ENCODE measurements at regions not wholly inside any gene's neighbourhood (a gene's known extent, or its start where the extent isn't known, plus 50 kb on each side); places are given as distances from the start of the nearest gene placed in this dataset.

- TF ChIP-seq CTCF (IDR thresholded peaks at IDR 0.05; ENCODE audit: insufficient read depth, low read depth, low read length): no peak
- no peak for DNase-seq (ENCODE audit: low read depth)
- ChIA-PET CTCF (interaction anchor here (0.5 kb wide), 1 partner anchor 121 kb away, joined by 3 read pairs; no protein-coding TSS in a partner anchor), POLR2A (interaction anchor here (0.6 to 0.7 kb wide), 2 partner anchors 22 to 170 kb away, joined by 5 to 16 read pairs; no protein-coding TSS in a partner anchor)
- no peak overlapping the region for H3K4me3 ChIP-seq (ENCODE audit: low read depth, low read length)
- H3K27me3 ChIP-seq (ENCODE audit: control insufficient read depth, insufficient read depth, low read length): no peaks in the 10 kb centered on the region
- H3K36me3 ChIP-seq (ENCODE audit: control insufficient read depth, insufficient read depth, low read length): no peaks in the 10 kb centered on the region
Observed at GRCh38 chr12:105876396-105876927, 262.3 kb downstream of the NUAK1 start.

- Histone ChIP-seq H3K27me3 (ENCODE audit: control insufficient read depth, insufficient read depth, low read length) (no peaks in the 10 kb centered on the region), H3K4me3 (ENCODE audit: low read depth, low read length) (no peak overlapping the region), H3K36me3 (ENCODE audit: control insufficient read depth, insufficient read depth, low read length) (no peaks in the 10 kb centered on the region)
- TF ChIP-seq CTCF (IDR thresholded peaks at IDR 0.05; ENCODE audit: insufficient read depth, low read depth, low read length): no peak
- POLR2A ChIA-PET: no interaction called here
- CTCF ChIA-PET: interaction anchor here (1.4 kb wide), 1 partner anchor 11 kb away, joined by 5 read pairs; no protein-coding TSS in a partner anchor
- DNase-seq (ENCODE audit: low read depth): no peak
Observed at GRCh38 chr12:105878964-105879363, 259.8 kb downstream of the NUAK1 start.

GRCh38 chr12:105880824-105881388 is 257.8 kb downstream of the NUAK1 start:
- CTCF ChIA-PET: interaction anchor here (1.0 kb wide), 1 partner anchor 11 kb away, joined by 5 read pairs; no protein-coding TSS in a partner anchor
- H3K4me3 ChIP-seq (ENCODE audit: low read depth, low read length): no peak overlapping the region
- no peaks in the 10 kb centered on the region for H3K27me3 ChIP-seq (ENCODE audit: control insufficient read depth, insufficient read depth, low read length)
- TF ChIP-seq CTCF (IDR thresholded peaks at IDR 0.05; ENCODE audit: insufficient read depth, low read depth, low read length): no peak
- POLR2A ChIA-PET: no interaction called here
- no peak for DNase-seq (ENCODE audit: low read depth)
- H3K36me3 ChIP-seq (ENCODE audit: control insufficient read depth, insufficient read depth, low read length): no peaks in the 10 kb centered on the region

- Histone ChIP-seq H3K36me3 (ENCODE audit: control insufficient read depth, insufficient read depth, low read length) (no peaks in the 10 kb centered on the region), H3K4me3 (ENCODE audit: low read depth, low read length) (no peak overlapping the region), H3K27me3 (ENCODE audit: control insufficient read depth, insufficient read depth, low read length) (no peaks in the 10 kb centered on the region)
- DNase-seq (ENCODE audit: low read depth): peak; percentile 73
- no peak for TF ChIP-seq CTCF (IDR thresholded peaks at IDR 0.05; ENCODE audit: insufficient read depth, low read depth, low read length)
- CTCF ChIA-PET: interaction anchor here (0.7 to 1.1 kb wide), 2 partner anchors 8 to 361 kb away, joined by 3 read pairs; no protein-coding TSS in a partner anchor
- POLR2A ChIA-PET: no interaction called here
Observed at GRCh38 chr12:105882404-105882803, 256.4 kb downstream of the NUAK1 start.

GRCh38 chr12:105887131-105887530 is 251.6 kb downstream of the NUAK1 start:
- CTCF ChIA-PET: no interaction called here
- TF ChIP-seq CTCF (IDR thresholded peaks at IDR 0.05; ENCODE audit: insufficient read depth, low read depth, low read length): no peak
- POLR2A ChIA-PET: no interaction called here
- Histone ChIP-seq H3K36me3 (ENCODE audit: control insufficient read depth, insufficient read depth, low read length) (no peaks in the 10 kb centered on the region), H3K27me3 (ENCODE audit: control insufficient read depth, insufficient read depth, low read length) (no peaks in the 10 kb centered on the region), H3K4me3 (ENCODE audit: low read depth, low read length) (no peak overlapping the region)
- no peak for DNase-seq (ENCODE audit: low read depth)
